ENCODE measurements at regions not wholly inside any gene's neighbourhood (a gene's known extent, or its start where the extent isn't known, plus 50 kb on each side); places are given as distances from the start of the nearest gene placed in this dataset.

DNA sequence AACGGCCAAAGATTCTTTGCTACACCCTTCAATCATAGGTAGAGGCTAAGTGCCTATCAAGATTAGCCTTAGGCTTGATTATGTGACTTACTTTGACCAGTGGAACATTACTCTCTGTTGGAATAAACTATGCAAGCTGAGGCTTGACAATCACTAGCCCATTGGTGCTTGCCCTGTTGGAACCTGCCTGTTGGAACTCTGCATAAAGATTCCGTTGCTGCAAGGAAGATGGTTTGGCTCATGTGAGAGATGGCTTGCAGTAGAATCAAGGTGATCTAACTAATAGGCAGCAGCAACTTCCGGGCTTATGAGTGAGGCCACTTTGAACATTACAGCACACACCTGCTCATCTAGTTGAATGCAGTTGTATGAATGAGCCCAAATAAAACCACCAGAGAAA lies 227.7 kb upstream of the TSHZ2 start:
- TF ChIP-seq, protein P1, sequence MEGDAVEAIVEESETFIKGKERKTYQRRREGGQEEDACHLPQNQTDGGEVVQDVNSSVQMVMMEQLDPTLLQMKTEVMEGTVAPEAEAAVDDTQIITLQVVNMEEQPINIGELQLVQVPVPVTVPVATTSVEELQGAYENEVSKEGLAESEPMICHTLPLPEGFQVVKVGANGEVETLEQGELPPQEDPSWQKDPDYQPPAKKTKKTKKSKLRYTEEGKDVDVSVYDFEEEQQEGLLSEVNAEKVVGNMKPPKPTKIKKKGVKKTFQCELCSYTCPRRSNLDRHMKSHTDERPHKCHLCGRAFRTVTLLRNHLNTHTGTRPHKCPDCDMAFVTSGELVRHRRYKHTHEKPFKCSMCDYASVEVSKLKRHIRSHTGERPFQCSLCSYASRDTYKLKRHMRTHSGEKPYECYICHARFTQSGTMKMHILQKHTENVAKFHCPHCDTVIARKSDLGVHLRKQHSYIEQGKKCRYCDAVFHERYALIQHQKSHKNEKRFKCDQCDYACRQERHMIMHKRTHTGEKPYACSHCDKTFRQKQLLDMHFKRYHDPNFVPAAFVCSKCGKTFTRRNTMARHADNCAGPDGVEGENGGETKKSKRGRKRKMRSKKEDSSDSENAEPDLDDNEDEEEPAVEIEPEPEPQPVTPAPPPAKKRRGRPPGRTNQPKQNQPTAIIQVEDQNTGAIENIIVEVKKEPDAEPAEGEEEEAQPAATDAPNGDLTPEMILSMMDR (IDR thresholded peaks at IDR 0.05; ENCODE audit: insufficient read depth, low read length, poor library complexity, severe bottlenecking), result no peak
- H3K4me3 ChIP-seq (ENCODE audit: low read depth, low read length), result no peak overlapping the region
- H3K36me3 ChIP-seq (ENCODE audit: control insufficient read depth, insufficient read depth, low read length), result no peaks in the 10 kb centered on the region
- H3K27me3 ChIP-seq (ENCODE audit: control insufficient read depth, insufficient read depth, low read length), result no peaks in the 10 kb centered on the region
- no peak for DNase-seq (ENCODE audit: low read depth)

DNA sequence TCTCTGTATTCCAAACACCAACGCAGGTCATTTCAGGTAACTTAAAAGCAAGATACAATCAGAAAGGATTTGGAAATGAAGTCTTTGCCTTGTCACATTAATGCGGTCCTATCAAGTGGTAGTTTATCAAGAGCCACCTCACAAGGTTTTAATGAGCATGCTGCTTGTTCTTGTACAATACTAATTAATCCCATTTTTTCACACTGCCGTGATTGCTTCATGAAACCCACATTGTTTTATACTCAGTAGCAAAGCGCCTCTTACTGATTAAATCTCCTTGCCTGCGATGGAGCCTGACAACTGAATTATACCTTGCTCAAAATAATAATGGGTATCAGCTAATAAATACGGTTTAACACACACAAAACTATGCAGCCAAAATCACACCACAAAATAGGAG lies 234.1 kb upstream of the TSHZ2 start:
- Histone ChIP-seq H3K4me3 (ENCODE audit: low read depth, low read length) (no peak overlapping the region), H3K27me3 (ENCODE audit: control insufficient read depth, insufficient read depth, low read length) (no peaks in the 10 kb centered on the region), H3K36me3 (ENCODE audit: control insufficient read depth, insufficient read depth, low read length) (no peaks in the 10 kb centered on the region)
- TF ChIP-seq, protein P1 (IDR thresholded peaks at IDR 0.05; ENCODE audit: insufficient read depth, low read length, poor library complexity, severe bottlenecking), result no peak
- DNase-seq (ENCODE audit: low read depth), result no peak

DNA sequence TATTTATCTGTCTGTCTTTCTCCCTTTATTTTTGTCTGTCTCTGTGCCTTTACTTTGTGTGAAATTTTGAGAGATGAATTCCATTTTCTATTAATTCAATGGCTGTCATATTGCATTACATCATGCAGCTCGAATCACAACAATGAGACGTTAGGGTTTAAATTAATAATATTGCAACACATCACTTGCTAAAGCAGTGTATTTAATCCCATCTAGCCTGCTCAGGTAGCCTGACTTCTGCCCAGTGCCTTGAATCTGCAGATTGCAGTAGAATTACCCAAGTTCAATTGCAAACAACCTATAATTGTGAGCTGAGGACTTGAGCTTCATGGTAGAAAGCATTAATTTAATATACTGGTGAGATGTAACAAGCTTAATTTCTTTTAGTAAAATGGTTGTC lies 235.7 kb upstream of the TSHZ2 start:
- Histone ChIP-seq H3K4me3 (ENCODE audit: low read depth, low read length) (no peak overlapping the region), H3K36me3 (ENCODE audit: control insufficient read depth, insufficient read depth, low read length) (no peaks in the 10 kb centered on the region), H3K27me3 (ENCODE audit: control insufficient read depth, insufficient read depth, low read length) (no peaks in the 10 kb centered on the region)
- TF ChIP-seq, protein P1 (IDR thresholded peaks at IDR 0.05; ENCODE audit: insufficient read depth, low read length, poor library complexity, severe bottlenecking), result no peak
- no peak for DNase-seq (ENCODE audit: low read depth)

DNA sequence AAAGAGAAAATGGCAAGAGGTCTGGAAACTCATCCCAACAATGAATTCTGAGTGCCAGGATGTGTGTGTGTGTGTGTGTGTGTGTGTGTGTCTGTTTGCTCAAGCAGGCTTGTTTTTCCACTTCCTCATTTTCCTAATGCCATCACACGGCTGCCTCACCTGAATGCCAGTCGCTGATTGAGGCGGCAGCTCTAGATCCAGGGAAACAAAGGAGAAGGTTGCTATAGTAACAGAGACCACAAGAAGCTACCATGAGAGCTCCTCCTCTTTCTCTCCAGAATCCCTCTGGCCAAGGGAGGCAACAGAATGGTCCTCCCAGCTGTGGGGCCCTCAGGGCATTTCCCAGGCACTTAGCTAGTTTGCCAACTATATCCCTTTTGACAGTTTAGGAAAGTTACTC lies 241.1 kb upstream of the TSHZ2 start:
- H3K36me3 ChIP-seq (ENCODE audit: control insufficient read depth, insufficient read depth, low read length), result no peaks in the 10 kb centered on the region
- H3K4me3 ChIP-seq (ENCODE audit: low read depth, low read length), result no peak overlapping the region
- TF ChIP-seq, protein P1 (IDR thresholded peaks at IDR 0.05; ENCODE audit: insufficient read depth, low read length, poor library complexity, severe bottlenecking), result no peak
- no peak for DNase-seq (ENCODE audit: low read depth)
- no peaks in the 10 kb centered on the region for H3K27me3 ChIP-seq (ENCODE audit: control insufficient read depth, insufficient read depth, low read length)

DNA sequence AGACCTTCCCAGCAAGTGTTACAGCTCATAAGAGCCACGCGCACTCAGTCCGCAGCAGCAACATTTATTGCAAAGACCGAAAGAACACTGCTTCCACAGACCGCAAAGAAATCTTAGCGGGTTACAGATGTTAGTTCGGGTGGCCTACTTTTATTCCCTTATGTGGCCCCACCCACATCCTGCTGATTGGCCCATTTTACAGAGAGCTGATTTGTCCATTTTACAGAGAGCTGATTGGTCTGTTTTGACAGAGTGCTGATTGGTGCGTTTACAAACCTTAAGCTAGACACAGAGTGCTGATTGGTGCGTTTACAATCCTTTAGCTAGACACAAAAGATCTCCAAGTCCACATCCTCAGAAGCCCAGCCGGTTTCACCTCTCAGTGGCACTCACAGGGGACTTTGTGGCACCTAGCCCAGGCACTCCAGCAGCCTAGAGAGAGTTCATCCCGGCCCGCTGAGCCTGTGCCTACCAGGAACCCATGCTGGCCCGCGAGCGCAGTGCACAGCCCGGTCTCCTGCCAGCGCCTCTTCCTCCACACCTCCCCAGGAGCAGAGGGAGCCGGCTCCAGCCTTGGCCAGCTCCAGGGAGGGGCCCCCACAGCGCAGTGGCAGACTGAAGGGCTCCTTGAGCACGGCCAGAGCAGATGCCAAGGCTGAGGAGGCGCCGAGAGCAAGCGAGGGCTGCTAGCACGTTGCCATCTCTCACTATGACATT lies 244.3 kb upstream of the TSHZ2 start:
- Histone ChIP-seq H3K27me3 (ENCODE audit: control insufficient read depth, insufficient read depth, low read length) (no peaks in the 10 kb centered on the region), H3K36me3 (ENCODE audit: control insufficient read depth, insufficient read depth, low read length) (no peaks in the 10 kb centered on the region), H3K4me3 (ENCODE audit: low read depth, low read length) (no peak overlapping the region)
- no peak for DNase-seq (ENCODE audit: low read depth)
- TF ChIP-seq, protein P1 (IDR thresholded peaks at IDR 0.05; ENCODE audit: insufficient read depth, low read length, poor library complexity, severe bottlenecking), result no peak

DNA sequence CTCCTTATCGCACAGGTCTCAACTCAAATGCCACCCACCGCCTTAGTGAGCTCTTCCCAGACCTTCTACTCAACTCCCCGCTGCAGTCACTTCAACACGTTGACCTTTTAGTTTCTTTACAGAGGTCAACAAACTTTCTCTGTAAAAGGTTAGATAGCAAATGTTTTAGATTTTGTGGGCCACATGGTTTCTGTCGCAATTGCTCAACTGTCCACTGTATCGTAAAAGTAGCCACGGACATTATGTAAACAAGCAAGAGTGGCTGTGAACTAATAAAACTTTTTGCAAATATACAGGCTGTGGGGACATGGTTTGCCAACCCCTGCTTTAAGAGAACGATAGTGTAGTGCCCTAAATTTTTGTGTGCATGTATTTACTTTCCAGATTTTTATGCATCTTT lies 247.6 kb upstream of the TSHZ2 start:
- H3K4me3 ChIP-seq (ENCODE audit: low read depth, low read length), result no peak overlapping the region
- TF ChIP-seq, protein P1 (IDR thresholded peaks at IDR 0.05; ENCODE audit: insufficient read depth, low read length, poor library complexity, severe bottlenecking), result no peak
- no peaks in the 10 kb centered on the region for H3K36me3 ChIP-seq (ENCODE audit: control insufficient read depth, insufficient read depth, low read length)
- H3K27me3 ChIP-seq (ENCODE audit: control insufficient read depth, insufficient read depth, low read length), result no peaks in the 10 kb centered on the region
- DNase-seq (ENCODE audit: low read depth), result no peak

All from kidney epithelial cell (primary cell).